Chondrocyte (in vitro differentiated cells): ENCODE measurements at regions not wholly inside any gene's neighbourhood (a gene's known extent, or its start where the extent isn't known, plus 50 kb on each side); places are given as distances from the start of the nearest gene placed in this dataset.

Source experiments
- DNase-seq: peaks from one replicate; pipeline ENCODE4 v3.0.0; 2021; ENCODE audit warnings: mixed read lengths, low spot score
- H3K27ac Mint-ChIP-seq: one replicate; pipeline ENCODE4 v1.8.0; 2021; ENCODE audit warnings: mild to moderate bottlenecking, moderate library complexity, mixed read lengths; ENCODE audit not compliant: unreplicated experiment
- H3K27me3 Mint-ChIP-seq: 2 replicates; pipeline ENCODE4 v1.8.0; 2021; ENCODE audit warnings: low read depth, mixed read lengths
- H3K36me3 Mint-ChIP-seq: 2 replicates; pipeline ENCODE4 v1.8.0; 2021; ENCODE audit warnings: low read depth, mixed read lengths
- H3K4me1 Mint-ChIP-seq: 2 replicates; pipeline ENCODE4 v1.8.0; 2021; ENCODE audit warnings: low read depth, mild to moderate bottlenecking, mixed read lengths
- H3K4me3 Mint-ChIP-seq: one replicate; pipeline ENCODE4 v1.8.0; 2021; ENCODE audit warnings: mild to moderate bottlenecking, moderate library complexity, mixed read lengths; ENCODE audit not compliant: unreplicated experiment
- H3K9me3 Mint-ChIP-seq: 2 replicates; pipeline ENCODE4 v1.8.0; 2021; ENCODE audit warnings: low read depth, mixed read lengths
- TF ChIP-seq, protein P1 (sequence below): fragments of 200-600 bp; sonication (generic); IDR thresholded peaks from 2 replicates; pipeline ENCODE4 v1.5.0; 2021; ENCODE audit warnings: antibody characterized with exemption, mild to moderate bottlenecking, moderate library complexity

DNA sequence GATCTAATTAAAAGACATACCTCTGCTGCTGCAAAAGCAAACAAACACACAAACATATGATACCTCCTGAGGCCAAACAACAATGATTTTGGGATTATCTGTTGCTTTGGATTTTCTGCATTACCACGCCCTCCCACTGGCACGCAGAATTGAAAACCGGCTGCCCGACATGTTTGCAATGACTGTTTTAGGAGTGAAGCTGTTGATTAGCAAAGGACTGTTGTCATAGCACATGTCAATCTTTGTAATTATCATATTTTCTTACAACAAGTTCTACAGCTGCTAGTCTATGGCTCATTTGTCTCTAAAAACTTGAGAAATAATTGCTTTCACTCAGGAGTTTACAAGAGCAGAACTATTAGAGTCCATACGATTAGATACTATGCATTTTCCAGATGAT is 94.4 kb upstream of the MEIS1 start:
- TF ChIP-seq, protein P1, sequence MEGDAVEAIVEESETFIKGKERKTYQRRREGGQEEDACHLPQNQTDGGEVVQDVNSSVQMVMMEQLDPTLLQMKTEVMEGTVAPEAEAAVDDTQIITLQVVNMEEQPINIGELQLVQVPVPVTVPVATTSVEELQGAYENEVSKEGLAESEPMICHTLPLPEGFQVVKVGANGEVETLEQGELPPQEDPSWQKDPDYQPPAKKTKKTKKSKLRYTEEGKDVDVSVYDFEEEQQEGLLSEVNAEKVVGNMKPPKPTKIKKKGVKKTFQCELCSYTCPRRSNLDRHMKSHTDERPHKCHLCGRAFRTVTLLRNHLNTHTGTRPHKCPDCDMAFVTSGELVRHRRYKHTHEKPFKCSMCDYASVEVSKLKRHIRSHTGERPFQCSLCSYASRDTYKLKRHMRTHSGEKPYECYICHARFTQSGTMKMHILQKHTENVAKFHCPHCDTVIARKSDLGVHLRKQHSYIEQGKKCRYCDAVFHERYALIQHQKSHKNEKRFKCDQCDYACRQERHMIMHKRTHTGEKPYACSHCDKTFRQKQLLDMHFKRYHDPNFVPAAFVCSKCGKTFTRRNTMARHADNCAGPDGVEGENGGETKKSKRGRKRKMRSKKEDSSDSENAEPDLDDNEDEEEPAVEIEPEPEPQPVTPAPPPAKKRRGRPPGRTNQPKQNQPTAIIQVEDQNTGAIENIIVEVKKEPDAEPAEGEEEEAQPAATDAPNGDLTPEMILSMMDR, result no peak
- Mint-ChIP-seq H3K36me3 (no peaks in the 10 kb centered on the region), H3K4me3 (no peak overlapping the region), H3K4me1 (no peaks in the 10 kb centered on the region), H3K27ac (no peak overlapping the region), H3K27me3 (peaks cover 5% of the 10 kb centered on the region), H3K9me3 (peaks cover 14% of the 10 kb centered on the region)
- DNase-seq, result no peak

DNA sequence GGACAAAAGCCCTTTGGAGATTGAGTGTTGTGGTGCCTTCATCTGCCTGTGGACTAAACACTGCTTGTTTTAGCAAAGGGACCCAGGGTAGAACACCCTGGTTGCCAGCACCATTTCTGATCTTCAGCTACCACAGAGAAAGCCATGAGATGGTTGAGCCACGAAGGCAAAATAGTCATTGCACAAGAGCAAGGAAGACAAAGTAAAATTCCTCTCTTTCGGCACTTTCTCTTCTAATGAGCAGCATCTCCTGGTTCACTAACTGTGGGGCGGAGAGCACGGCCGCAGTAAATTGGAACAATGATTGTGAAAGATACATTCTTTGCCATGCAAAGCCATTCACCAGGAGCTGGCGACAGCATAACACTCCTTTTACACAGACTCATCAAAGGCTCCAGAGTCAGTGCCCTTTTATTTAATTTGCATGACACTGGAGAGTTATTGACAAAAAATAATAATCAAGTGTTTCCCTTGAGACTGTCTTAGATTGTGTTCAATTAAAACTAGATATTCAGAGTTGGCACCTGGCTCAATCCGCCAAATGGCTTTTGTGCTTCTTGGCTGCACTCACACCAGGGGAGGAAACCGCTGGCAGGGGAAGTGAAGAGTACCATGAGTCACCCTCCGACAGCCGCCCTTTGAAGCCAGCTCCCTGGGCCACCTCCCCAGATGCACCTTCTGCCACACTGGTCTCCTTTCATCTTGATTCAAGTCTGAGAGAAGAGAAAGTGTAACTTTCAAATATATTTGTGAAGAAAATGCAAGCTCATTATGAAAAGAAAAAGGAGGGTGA is 100.5 kb upstream of the MEIS1 start:
- Mint-ChIP-seq H3K36me3 (no peaks in the 10 kb centered on the region), H3K27me3 (peaks cover 3% of the 10 kb centered on the region), H3K4me3 (no peak overlapping the region), H3K9me3 (no peaks in the 10 kb centered on the region), H3K4me1 (peaks cover 9% of the 10 kb centered on the region), H3K27ac (no peak overlapping the region)
- TF ChIP-seq, protein P1, result no peak
- no peak for DNase-seq

DNA sequence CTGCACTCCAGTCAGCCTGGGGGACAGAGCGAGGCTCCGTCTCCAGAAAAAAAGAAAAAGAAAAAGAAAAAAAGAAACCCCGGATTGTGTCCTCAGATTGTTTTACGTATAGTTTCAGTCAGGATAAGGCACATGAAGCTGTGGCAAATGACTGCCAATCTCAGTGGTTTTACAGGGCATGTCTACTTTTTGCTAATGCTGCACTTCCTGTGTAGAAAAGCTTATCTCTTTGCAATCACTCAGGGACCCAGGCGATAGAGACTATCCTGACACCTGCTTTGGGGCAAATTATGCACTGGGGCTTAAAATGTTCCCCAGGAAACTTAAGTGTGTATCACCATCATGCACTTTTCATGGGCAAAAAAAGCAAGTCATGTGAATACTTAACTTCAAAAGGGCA is 103.7 kb upstream of the MEIS1 start:
- Mint-ChIP-seq H3K27ac (no peak overlapping the region), H3K4me3 (no peak overlapping the region), H3K27me3 (peaks cover 6% of the 10 kb centered on the region), H3K9me3 (no peaks in the 10 kb centered on the region), H3K36me3 (no peaks in the 10 kb centered on the region), H3K4me1 (peaks cover 9% of the 10 kb centered on the region)
- DNase-seq, result no peak
- TF ChIP-seq, protein P1, result no peak

DNA sequence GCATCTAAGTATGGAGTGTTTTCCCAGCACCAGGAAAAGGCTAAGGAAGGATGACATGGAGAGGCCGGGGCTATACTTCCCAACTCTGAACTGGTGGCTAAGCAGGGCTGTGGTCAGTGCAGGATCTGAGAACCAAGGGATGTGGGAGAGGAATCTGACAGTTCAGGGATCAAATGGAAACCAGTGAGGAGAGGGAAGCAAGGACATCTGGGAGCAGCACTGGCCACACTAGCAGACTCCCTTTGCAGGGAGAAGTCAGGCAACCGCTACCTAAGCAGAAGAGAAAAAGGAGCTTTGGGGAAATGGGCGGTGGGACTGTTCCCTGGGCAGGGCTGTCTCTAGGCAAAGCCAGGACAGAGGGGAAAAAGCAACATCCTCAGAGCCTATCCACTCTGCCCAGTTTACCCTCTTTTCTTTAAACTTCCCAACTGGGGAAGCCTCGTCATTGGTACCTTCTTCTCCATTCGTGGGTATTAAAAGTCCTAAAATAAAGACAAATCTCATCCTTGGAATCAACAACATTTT is 105.8 kb upstream of the MEIS1 start:
- H3K27me3 Mint-ChIP-seq, result peaks cover 10% of the 10 kb centered on the region
- no peaks in the 10 kb centered on the region for H3K36me3 Mint-ChIP-seq
- H3K4me3 Mint-ChIP-seq, result no peak overlapping the region
- H3K9me3 Mint-ChIP-seq, result no peaks in the 10 kb centered on the region
- peaks cover 10% of the 10 kb centered on the region for H3K4me1 Mint-ChIP-seq
- DNase-seq, result no peak
- TF ChIP-seq, protein P1, result no peak
- no peak overlapping the region for H3K27ac Mint-ChIP-seq

DNA sequence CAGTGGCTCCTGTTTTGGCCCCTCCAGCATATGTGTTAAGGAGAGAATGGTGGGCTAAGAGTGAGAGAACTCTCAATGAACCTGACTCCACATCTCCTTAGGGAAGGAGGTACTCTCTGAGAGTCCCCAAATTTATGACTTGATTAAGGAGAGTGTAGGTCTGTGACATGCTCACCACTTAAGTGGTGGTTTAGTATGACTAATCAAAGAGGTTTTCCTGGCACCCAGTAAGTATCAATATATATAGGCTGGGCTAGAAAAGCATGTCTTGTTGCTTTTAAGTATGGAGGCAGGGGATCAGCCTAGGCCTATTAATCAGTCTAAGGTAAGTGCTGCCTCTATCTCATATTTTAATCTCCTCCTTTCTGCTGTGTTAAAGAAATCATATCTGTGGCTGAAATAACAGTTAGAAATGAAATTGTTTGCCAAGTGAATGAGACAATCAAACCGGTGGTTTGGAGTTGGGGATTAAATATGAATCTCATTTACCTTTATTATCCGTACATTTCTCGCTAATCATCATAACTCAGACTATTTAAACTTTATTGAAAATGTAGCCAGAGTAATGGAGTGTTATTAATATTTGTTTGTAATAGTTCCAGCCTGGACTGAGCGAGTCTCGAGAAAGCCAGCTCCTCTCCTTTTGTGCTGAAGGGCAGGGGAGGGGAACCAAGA is 107.7 kb upstream of the MEIS1 start:
- H3K36me3 Mint-ChIP-seq, result no peaks in the 10 kb centered on the region
- DNase-seq, result no peak
- peaks cover 10% of the 10 kb centered on the region for H3K4me1 Mint-ChIP-seq
- H3K27ac Mint-ChIP-seq, result no peak overlapping the region
- TF ChIP-seq, protein P1, result no peak
- H3K4me3 Mint-ChIP-seq, result no peak overlapping the region
- no peaks in the 10 kb centered on the region for H3K9me3 Mint-ChIP-seq
- H3K27me3 Mint-ChIP-seq, result peaks cover 20% of the 10 kb centered on the region
